Bronchial epithelial cell (primary cell): ENCODE measurements at regions not wholly inside any gene's neighbourhood (a gene's known extent, or its start where the extent isn't known, plus 50 kb on each side); places are given as distances from the start of the nearest gene placed in this dataset.

Experiments
- DNase-seq: peaks from one replicate; pipeline ENCODE4 v3.0.0-alpha.2; 2010; ENCODE audit warnings: low read depth
- FAIRE-seq: peaks from 2 replicates; lab custom pipeline; 2011; peaks lifted over from hg19 to GRCh38; lab: Jason Lieb, UNC
- H3K27me3 ChIP-seq: 2 replicates; pipeline ENCODE4 v1.5.1; 2011; ENCODE audit warnings: low read length; ENCODE audit not compliant: control insufficient read depth, insufficient read depth
- H3K36me3 ChIP-seq: 2 replicates; pipeline ENCODE4 v1.5.1; 2011; ENCODE audit warnings: low read length; ENCODE audit not compliant: control insufficient read depth, insufficient read depth
- H3K4me3 ChIP-seq: 2 replicates; pipeline ENCODE4 v1.5.1; 2011; ENCODE audit warnings: mild to moderate bottlenecking, low read depth, low read length, control low read depth
- TF ChIP-seq, protein P1 (sequence below): IDR thresholded peaks from 2 replicates; pipeline ENCODE4 v1.5.1; 2011; ENCODE audit warnings: mild to moderate bottlenecking, moderate library complexity, low read length, control low read depth, inconsistent platforms; ENCODE audit not compliant: insufficient read depth, severe bottlenecking

DNA sequence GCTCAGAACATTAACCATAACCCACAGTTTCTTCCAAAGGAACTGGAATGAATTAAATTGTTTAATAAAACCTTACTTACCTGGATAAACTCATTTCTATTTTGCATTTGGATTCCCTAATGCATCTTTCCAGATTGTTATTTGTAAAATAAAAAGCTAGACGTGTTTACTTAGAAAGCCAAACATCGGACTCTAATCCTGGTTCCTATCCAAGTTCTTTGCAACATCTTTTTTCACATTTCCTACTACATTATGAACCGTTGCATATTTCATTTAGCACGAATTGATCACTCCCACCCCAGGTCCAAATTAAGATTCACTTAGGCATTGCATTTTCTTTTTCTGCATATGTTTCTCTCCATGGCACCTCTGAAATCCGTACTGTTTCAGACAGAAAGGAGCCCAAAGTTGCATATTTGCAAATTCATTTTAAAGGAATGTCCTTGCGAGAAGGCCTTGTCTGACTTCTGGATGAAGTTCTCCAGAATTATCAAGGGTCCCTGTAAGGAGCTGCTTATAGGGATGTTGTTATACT, 164.4 kb upstream of the GSC start:
- DNase-seq: no peak
- no peaks in the 10 kb centered on the region for H3K27me3 ChIP-seq
- FAIRE-seq: no peak

GRCh38 chr14:94933486-94933885, 163.6 kb upstream of the GSC start:
- DNase-seq: no peak
- Histone ChIP-seq H3K4me3 (no peak overlapping the region), H3K36me3 (no peaks in the 10 kb centered on the region), H3K27me3 (no peaks in the 10 kb centered on the region)
- FAIRE-seq: no peak
- TF ChIP-seq, protein P1, sequence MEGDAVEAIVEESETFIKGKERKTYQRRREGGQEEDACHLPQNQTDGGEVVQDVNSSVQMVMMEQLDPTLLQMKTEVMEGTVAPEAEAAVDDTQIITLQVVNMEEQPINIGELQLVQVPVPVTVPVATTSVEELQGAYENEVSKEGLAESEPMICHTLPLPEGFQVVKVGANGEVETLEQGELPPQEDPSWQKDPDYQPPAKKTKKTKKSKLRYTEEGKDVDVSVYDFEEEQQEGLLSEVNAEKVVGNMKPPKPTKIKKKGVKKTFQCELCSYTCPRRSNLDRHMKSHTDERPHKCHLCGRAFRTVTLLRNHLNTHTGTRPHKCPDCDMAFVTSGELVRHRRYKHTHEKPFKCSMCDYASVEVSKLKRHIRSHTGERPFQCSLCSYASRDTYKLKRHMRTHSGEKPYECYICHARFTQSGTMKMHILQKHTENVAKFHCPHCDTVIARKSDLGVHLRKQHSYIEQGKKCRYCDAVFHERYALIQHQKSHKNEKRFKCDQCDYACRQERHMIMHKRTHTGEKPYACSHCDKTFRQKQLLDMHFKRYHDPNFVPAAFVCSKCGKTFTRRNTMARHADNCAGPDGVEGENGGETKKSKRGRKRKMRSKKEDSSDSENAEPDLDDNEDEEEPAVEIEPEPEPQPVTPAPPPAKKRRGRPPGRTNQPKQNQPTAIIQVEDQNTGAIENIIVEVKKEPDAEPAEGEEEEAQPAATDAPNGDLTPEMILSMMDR: no peak

More for the DNA sequence above, 164.4 kb upstream of the GSC start:
- TF ChIP-seq, protein P1: no peak
- Histone ChIP-seq H3K36me3 (no peaks in the 10 kb centered on the region), H3K4me3 (no peak overlapping the region)

GRCh38 chr14:94932589-94932988, 162.7 kb upstream of the GSC start:
- Histone ChIP-seq H3K36me3 (no peaks in the 10 kb centered on the region), H3K4me3 (no peak overlapping the region), H3K27me3 (no peaks in the 10 kb centered on the region)
- TF ChIP-seq, protein P1: no peak
- no peak for DNase-seq
- no peak for FAIRE-seq

DNA sequence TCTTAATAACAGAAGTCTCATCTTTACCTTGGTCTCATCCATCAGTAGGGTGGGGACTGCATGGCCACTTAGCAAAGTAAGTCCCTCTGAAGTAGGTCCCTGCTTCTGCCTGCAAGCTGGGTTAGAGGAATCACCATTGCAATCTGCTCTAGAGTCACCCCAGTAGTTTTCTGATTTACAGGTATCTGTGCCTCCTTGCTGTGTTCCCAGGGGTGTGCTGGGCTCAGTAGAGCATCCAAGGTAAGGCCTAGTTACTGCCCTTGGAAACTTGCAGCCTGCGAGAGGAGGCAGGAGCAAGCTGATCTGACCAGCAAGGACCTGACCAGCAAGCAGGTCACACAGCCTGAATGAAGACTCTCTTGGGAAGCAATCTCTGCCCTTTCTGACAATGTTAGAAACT, 160.8 kb upstream of the GSC start:
- FAIRE-seq (no peak), DNase-seq (no peak)
- Histone ChIP-seq H3K36me3 (no peaks in the 10 kb centered on the region), H3K4me3 (no peak overlapping the region), H3K27me3 (no peaks in the 10 kb centered on the region)
- TF ChIP-seq, protein P1: no peak

DNA sequence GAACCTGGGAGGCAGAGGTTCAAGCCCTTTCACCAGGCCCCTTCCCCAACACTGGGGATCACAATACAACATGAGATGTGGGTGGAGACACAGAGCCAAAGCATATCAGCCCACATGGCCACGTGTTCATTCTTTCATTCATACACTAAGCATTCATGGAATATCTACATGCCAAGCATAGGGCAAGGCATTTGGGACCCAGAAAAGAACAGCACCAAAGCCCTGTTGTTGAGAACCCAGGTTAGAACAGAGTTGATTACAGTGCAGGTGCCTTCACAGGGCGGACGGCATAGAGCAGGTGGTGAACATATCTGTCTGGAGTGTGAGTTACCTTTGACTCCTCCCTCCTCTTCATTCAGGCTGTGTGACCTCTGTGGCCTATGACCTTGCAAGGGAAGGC, 159.4 kb upstream of the GSC start:
- no peak for FAIRE-seq
- Histone ChIP-seq H3K27me3 (no peaks in the 10 kb centered on the region), H3K4me3 (no peak overlapping the region), H3K36me3 (no peaks in the 10 kb centered on the region)
- no peak for DNase-seq
- TF ChIP-seq, protein P1: no peak

DNA sequence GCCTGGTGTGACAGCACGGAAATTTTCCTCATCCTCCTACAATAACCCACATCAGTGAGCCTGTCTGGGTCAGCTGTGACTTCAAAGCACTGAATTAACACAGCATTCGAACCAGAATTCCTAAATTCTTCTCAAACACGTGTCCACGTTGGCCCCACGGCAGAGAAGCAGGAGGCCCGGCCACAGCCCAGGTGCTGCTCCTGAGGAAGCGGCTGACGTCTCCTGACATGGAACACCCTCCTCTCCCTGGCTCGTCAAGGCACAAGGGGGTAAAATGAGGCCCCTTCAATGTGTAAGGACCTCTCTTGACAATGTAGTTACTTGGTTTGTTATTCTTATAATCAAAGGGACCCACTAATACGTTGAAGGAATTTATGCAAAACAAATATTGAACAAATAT, 156.3 kb upstream of the GSC start:
- no peaks in the 10 kb centered on the region for H3K27me3 ChIP-seq
- H3K36me3 ChIP-seq: no peaks in the 10 kb centered on the region
- no peak overlapping the region for H3K4me3 ChIP-seq
- FAIRE-seq (no peak), DNase-seq (no peak)
- TF ChIP-seq, protein P1: no peak
